Activated CD8-positive, alpha-beta memory T cell treated with anti-CD3 and anti-CD28 coated beads for 48 hours (primary cell): ENCODE measurements at regions not wholly inside any gene's neighbourhood (a gene's known extent, or its start where the extent isn't known, plus 50 kb on each side); places are given as distances from the start of the nearest gene placed in this dataset.
"Not testable (repeated sequence)": the region's sequence is repeated elsewhere in the genome, so short reads cannot be mapped to it uniquely, and the experiment has no call there.

Experiments
- DNase-seq, 3 experiments: peaks; one replicate each; pipeline ENCODE4 v3.0.0-alpha.2; 2020; ENCODE audit warnings: low read depth in 2 of 3, low spot score in 2 of 3

- DNase-seq, result no peak
Observed at GRCh38 chr1:234921266-234922062, 207.2 kb downstream of the TOMM20 start.

GRCh38 chr1:234920843-234921140 lies 207.8 kb downstream of the TOMM20 start:
- no peak for DNase-seq

GRCh38 chr1:234920136-234920842 lies 208.3 kb downstream of the TOMM20 start:
- no peak for DNase-seq

GRCh38 chr1:234918961-234919761 lies 209.5 kb downstream of the TOMM20 start:
- no peak for DNase-seq

- DNase-seq, result no peak
Observed at GRCh38 chr1:234918181-234918841, 210.3 kb downstream of the TOMM20 start.

- DNase-seq, result no peak
Observed at GRCh38 chr1:234917495-234918180, 211.0 kb downstream of the TOMM20 start.

- no peak for DNase-seq
Observed at GRCh38 chr1:234916840-234917239, 211.8 kb downstream of the TOMM20 start.

- DNase-seq, result no peak
Observed at GRCh38 chr1:234915924-234916675, 212.5 kb downstream of the TOMM20 start.

- no peak for DNase-seq
Observed at GRCh38 chr1:234914606-234915290, 213.9 kb downstream of the TOMM20 start.

GRCh38 chr1:234913771-234914170 lies 214.9 kb downstream of the TOMM20 start:
- no peak for DNase-seq

- DNase-seq, result no peak
Observed at GRCh38 chr1:234913278-234913649, 215.4 kb downstream of the TOMM20 start.

GRCh38 chr1:234912548-234913277 lies 215.9 kb downstream of the TOMM20 start:
- no peak for DNase-seq

- no peak for DNase-seq
Observed at GRCh38 chr1:234911787-234912186, 216.8 kb downstream of the TOMM20 start.

GRCh38 chr1:234911136-234911535 lies 217.5 kb downstream of the TOMM20 start:
- not testable (repeated sequence) for DNase-seq

GRCh38 chr1:234909851-234910250 lies 218.8 kb downstream of the TOMM20 start:
- DNase-seq, result no peak

GRCh38 chr1:234909307-234909810 lies 219.3 kb downstream of the TOMM20 start:
- DNase-seq, result no peak

- no peak for DNase-seq
Observed at GRCh38 chr1:234908571-234908970, 220.1 kb downstream of the TOMM20 start.

GRCh38 chr1:234907940-234908405 lies 220.7 kb downstream of the TOMM20 start:
- no peak for DNase-seq
